Nephron (organoid): ENCODE measurements at regions not wholly inside any gene's neighbourhood (a gene's known extent, or its start where the extent isn't known, plus 50 kb on each side); places are given as distances from the start of the nearest gene placed in this dataset.

ENCODE experiments used
- H3K27ac Mint-ChIP-seq, 3 experiments: 2 replicates each; pipeline ENCODE4 v1.8.0; 2020; ENCODE audit warnings: mixed read lengths in 3 of 3, mild to moderate bottlenecking in 2 of 3, moderate library complexity in 1 of 3
- H3K27me3 Mint-ChIP-seq: 2 replicates; pipeline ENCODE4 v1.8.0; 2021; ENCODE audit warnings: low read depth, mild to moderate bottlenecking, moderate library complexity, mixed read lengths
- H3K36me3 Mint-ChIP-seq: 2 replicates; pipeline ENCODE4 v1.8.0; 2020; ENCODE audit warnings: low read depth, mixed read lengths
- H3K4me1 Mint-ChIP-seq: 2 replicates; pipeline ENCODE4 v1.8.0; 2020; ENCODE audit warnings: mixed read lengths
- H3K4me3 Mint-ChIP-seq, 3 experiments: 2 replicates each; pipeline ENCODE4 v1.8.0; 2020; ENCODE audit warnings: mild to moderate bottlenecking in 3 of 3, mixed read lengths in 3 of 3, moderate library complexity in 2 of 3
- H3K9me3 Mint-ChIP-seq: 2 replicates; pipeline ENCODE4 v1.8.0; 2020; ENCODE audit warnings: mixed read lengths
- CTCF ChIP-seq, 3 experiments: fragments of 200-600 bp; sonication (generic); IDR thresholded peaks; one replicate each; pipeline ENCODE4 v1.5.0; 2021; ENCODE audit warnings: antibody characterized with exemption in 3 of 3; ENCODE audit not compliant: unreplicated experiment in 3 of 3

GRCh38 chr18:33873112-33873511 lies 295.1 kb downstream of the ASXL3 start:
- TF ChIP-seq CTCF (IDR thresholded peaks at IDR 0.05; ENCODE audit: unreplicated experiment in 3 of 3) = no peak
- H3K27me3 Mint-ChIP-seq = no peaks in the 10 kb centered on the region
- H3K9me3 Mint-ChIP-seq = no peaks in the 10 kb centered on the region

GRCh38 chr18:33871363-33872025 lies 293.5 kb downstream of the ASXL3 start:
- H3K4me3 Mint-ChIP-seq = no peak overlapping the region
- TF ChIP-seq CTCF (IDR thresholded peaks at IDR 0.05; ENCODE audit: unreplicated experiment in 3 of 3) = no peak
- H3K27me3 Mint-ChIP-seq = no peaks in the 10 kb centered on the region
- H3K9me3 Mint-ChIP-seq = no peaks in the 10 kb centered on the region
- H3K4me1 Mint-ChIP-seq = peaks cover 5% of the 10 kb centered on the region
- no peak overlapping the region for H3K27ac Mint-ChIP-seq
- H3K36me3 Mint-ChIP-seq = no peaks in the 10 kb centered on the region

More at GRCh38 chr18:33873112-33873511, 295.1 kb downstream of the ASXL3 start:
- H3K4me1 Mint-ChIP-seq = peaks cover 5% of the 10 kb centered on the region
- no peaks in the 10 kb centered on the region for H3K36me3 Mint-ChIP-seq
- no peak overlapping the region for H3K27ac Mint-ChIP-seq
- no peak overlapping the region for H3K4me3 Mint-ChIP-seq

GRCh38 chr18:33870059-33870458 lies 292.0 kb downstream of the ASXL3 start:
- peaks cover 5% of the 10 kb centered on the region for H3K4me1 Mint-ChIP-seq
- H3K27me3 Mint-ChIP-seq = no peaks in the 10 kb centered on the region
- H3K4me3 Mint-ChIP-seq = no peak overlapping the region
- no peak for TF ChIP-seq CTCF (IDR thresholded peaks at IDR 0.05; ENCODE audit: unreplicated experiment in 3 of 3)
- no peaks in the 10 kb centered on the region for H3K36me3 Mint-ChIP-seq
- H3K27ac Mint-ChIP-seq = peak overlapping the region in 1 of 3 experiments; percentile 62
- H3K9me3 Mint-ChIP-seq = peaks cover 7% of the 10 kb centered on the region

GRCh38 chr18:33866386-33866785 lies 288.4 kb downstream of the ASXL3 start:
- peaks cover 7% of the 10 kb centered on the region for H3K36me3 Mint-ChIP-seq
- no peaks in the 10 kb centered on the region for H3K27me3 Mint-ChIP-seq
- TF ChIP-seq CTCF (IDR thresholded peaks at IDR 0.05; ENCODE audit: unreplicated experiment in 3 of 3) = no peak
- H3K9me3 Mint-ChIP-seq = peaks cover 18% of the 10 kb centered on the region
- no peak overlapping the region for H3K4me3 Mint-ChIP-seq
- peaks cover 5% of the 10 kb centered on the region for H3K4me1 Mint-ChIP-seq
- H3K27ac Mint-ChIP-seq = peak overlapping the region in 1 of 3 experiments; percentile 57

GRCh38 chr18:33863912-33864311 lies 285.9 kb downstream of the ASXL3 start:
- Mint-ChIP-seq H3K4me1 (no peaks in the 10 kb centered on the region), H3K36me3 (peaks cover 7% of the 10 kb centered on the region), H3K4me3 (no peak overlapping the region), H3K9me3 (peaks cover 24% of the 10 kb centered on the region), H3K27ac (no peak overlapping the region), H3K27me3 (no peaks in the 10 kb centered on the region)
- no peak for TF ChIP-seq CTCF (IDR thresholded peaks at IDR 0.05; ENCODE audit: unreplicated experiment in 3 of 3)

- H3K27ac Mint-ChIP-seq = no peak overlapping the region
- H3K36me3 Mint-ChIP-seq = no peaks in the 10 kb centered on the region
Observed at GRCh38 chr18:33854827-33855139, 276.8 kb downstream of the ASXL3 start.

More at GRCh38 chr18:33854827-33855139, 276.8 kb downstream of the ASXL3 start:
- Mint-ChIP-seq H3K27me3 (no peaks in the 10 kb centered on the region), H3K9me3 (peaks cover 2% of the 10 kb centered on the region), H3K4me3 (no peak overlapping the region), H3K4me1 (no peaks in the 10 kb centered on the region)
- no peak for TF ChIP-seq CTCF (IDR thresholded peaks at IDR 0.05; ENCODE audit: unreplicated experiment in 3 of 3)
